ENCODE measurements at regions not wholly inside any gene's neighbourhood (a gene's known extent, or its start where the extent isn't known, plus 50 kb on each side); places are given as distances from the start of the nearest gene placed in this dataset.

- H3K27ac ChIP-seq (ENCODE audit: low read length): no peak overlapping the region
- CTCF ChIA-PET: no interaction called here
- no peak for DNase-seq (ENCODE audit: low read depth, low spot score)
- H3K36me3 ChIP-seq (ENCODE audit: control insufficient read depth, insufficient read depth, low read length): no peaks in the 10 kb centered on the region
- in situ Hi-C loops (cut with HindIII; ENCODE audit: low pct_unique_long_range_greater_than_20kb, low sequenced_read_pairs) (no loop called here), intact Hi-C loops (cut with micrococcal nuclease; ENCODE audit: unreplicated experiment) (no loop called here)
- no peaks in the 10 kb centered on the region for H3K27me3 ChIP-seq (ENCODE audit: control insufficient read depth, insufficient read depth, low read length)
- ATAC-seq: no peak
- H3K4me3 ChIP-seq (ENCODE audit: low read depth in 2 of 2, low read length in 2 of 2): no peak overlapping the region
- BruUV-seq (replicated peaks): no TSS peak
- TF ChIP-seq POLR2AphosphoS5 (IDR thresholded peaks at IDR 0.05; ENCODE audit: low read depth, low read length): no peak
- TF ChIP-seq SIN3A (IDR thresholded peaks at IDR 0.05; ENCODE audit: borderline replicate concordance, insufficient read depth, low read depth, low read length): no peak
- no peaks in the 10 kb centered on the region for H3K9me3 ChIP-seq (ENCODE audit: control insufficient read depth, insufficient read depth, low read depth, low read length)
- POLR2A ChIA-PET: no interaction called here
- no peaks in the 10 kb centered on the region for H3K4me1 ChIP-seq (ENCODE audit: control insufficient read depth, insufficient read depth, low read length)
Observed at GRCh38 chr6:145080651-145081050, 654.7 kb downstream of the EPM2A start.

GRCh38 chr6:145081677-145082076 lies 653.6 kb downstream of the EPM2A start:
- H3K9me3 ChIP-seq (ENCODE audit: control insufficient read depth, insufficient read depth, low read depth, low read length): no peaks in the 10 kb centered on the region
- TF ChIP-seq TCF7L2 (IDR thresholded peaks at IDR 0.05; ENCODE audit: low read depth, low read length): no peak
- no peak for TF ChIP-seq SIN3A (IDR thresholded peaks at IDR 0.05; ENCODE audit: borderline replicate concordance, insufficient read depth, low read depth, low read length)
- no peak for TF ChIP-seq REST (IDR thresholded peaks at IDR 0.05; ENCODE audit: insufficient read depth in 1 of 2, low read depth in 2 of 2, low read length in 1 of 2)
- TF ChIP-seq POLR2AphosphoS5 (IDR thresholded peaks at IDR 0.05; ENCODE audit: low read depth, low read length): no peak
- no peak for TF ChIP-seq CTCF (IDR thresholded peaks at IDR 0.05)
- no peak overlapping the region for H3K27ac ChIP-seq (ENCODE audit: low read length)
- in situ Hi-C loops (cut with HindIII; ENCODE audit: low pct_unique_long_range_greater_than_20kb, low sequenced_read_pairs): no loop called here
- no peaks in the 10 kb centered on the region for H3K4me1 ChIP-seq (ENCODE audit: control insufficient read depth, insufficient read depth, low read length)
- H3K36me3 ChIP-seq (ENCODE audit: control insufficient read depth, insufficient read depth, low read length): no peaks in the 10 kb centered on the region
- no peak for DNase-seq (ENCODE audit: low read depth, low spot score)
- ChIA-PET CTCF (no interaction called here), POLR2A (no interaction called here)
- no peak for ATAC-seq
- intact Hi-C loops (cut with micrococcal nuclease; ENCODE audit: unreplicated experiment): no loop called here
- BruUV-seq (replicated peaks): no TSS peak
- H3K4me3 ChIP-seq (ENCODE audit: low read depth in 2 of 2, low read length in 2 of 2): no peak overlapping the region
- no peaks in the 10 kb centered on the region for H3K27me3 ChIP-seq (ENCODE audit: control insufficient read depth, insufficient read depth, low read length)

- Histone ChIP-seq H3K4me1 (ENCODE audit: control insufficient read depth, insufficient read depth, low read length) (no peaks in the 10 kb centered on the region), H3K4me3 (ENCODE audit: low read depth in 2 of 2, low read length in 2 of 2) (no peak overlapping the region), H3K27ac (ENCODE audit: low read length) (no peak overlapping the region), H3K36me3 (ENCODE audit: control insufficient read depth, insufficient read depth, low read length) (no peaks in the 10 kb centered on the region), H3K9me3 (ENCODE audit: control insufficient read depth, insufficient read depth, low read depth, low read length) (no peaks in the 10 kb centered on the region), H3K27me3 (ENCODE audit: control insufficient read depth, insufficient read depth, low read length) (no peaks in the 10 kb centered on the region)
- POLR2A ChIA-PET: no interaction called here
- BruUV-seq (replicated peaks): no TSS peak
- ATAC-seq: no peak
- no peak for DNase-seq (ENCODE audit: low read depth, low spot score)
- intact Hi-C loops (cut with micrococcal nuclease; ENCODE audit: unreplicated experiment): no loop called here
- in situ Hi-C loops (cut with HindIII; ENCODE audit: low pct_unique_long_range_greater_than_20kb, low sequenced_read_pairs): no loop called here
- TF ChIP-seq POLR2AphosphoS5 (IDR thresholded peaks at IDR 0.05; ENCODE audit: low read depth, low read length) (no peak), TCF7L2 (IDR thresholded peaks at IDR 0.05; ENCODE audit: low read depth, low read length) (no peak), SIN3A (IDR thresholded peaks at IDR 0.05; ENCODE audit: borderline replicate concordance, insufficient read depth, low read depth, low read length) (no peak), REST (IDR thresholded peaks at IDR 0.05; ENCODE audit: insufficient read depth in 1 of 2, low read depth in 2 of 2, low read length in 1 of 2) (no peak), CTCF (IDR thresholded peaks at IDR 0.05) (no peak)
- CTCF ChIA-PET: no interaction called here
Observed at GRCh38 chr6:145082359-145082758, 653.0 kb downstream of the EPM2A start.
